HG02610 (cell line): ENCODE measurements at regions not wholly inside any gene's neighbourhood (a gene's known extent, or its start where the extent isn't known, plus 50 kb on each side); places are given as distances from the start of the nearest gene placed in this dataset.

ENCODE experiments used
- ATAC-seq: cut with Tn5 transposase; IDR thresholded peaks from one replicate; pipeline ENCODE4 v1.9.1; 2021; ENCODE audit warnings: mild to moderate bottlenecking, moderate library complexity; ENCODE audit not compliant: unreplicated experiment

GRCh38 chr5:31137676-31138075 lies 55.8 kb upstream of the CDH6 start:
- no peak for ATAC-seq

- no peak for ATAC-seq
Measured at GRCh38 chr5:31135542-31135941, 57.9 kb upstream of the CDH6 start.

GRCh38 chr5:31133488-31133887 lies 60.0 kb upstream of the CDH6 start:
- ATAC-seq = no peak

GRCh38 chr5:31131381-31131891 lies 62.0 kb upstream of the CDH6 start:
- no peak for ATAC-seq

- no peak for ATAC-seq
Measured at GRCh38 chr5:31130676-31131075, 62.8 kb upstream of the CDH6 start.

- no peak for ATAC-seq
Measured at GRCh38 chr5:31124651-31125305, 68.7 kb upstream of the CDH6 start.

- no peak for ATAC-seq
Measured at GRCh38 chr5:31124026-31124425, 69.5 kb upstream of the CDH6 start.

GRCh38 chr5:31122998-31123951 lies 70.2 kb upstream of the CDH6 start:
- no peak for ATAC-seq

- ATAC-seq = no peak
Measured at GRCh38 chr5:31121224-31121623, 72.3 kb upstream of the CDH6 start.

GRCh38 chr5:31120642-31120948 lies 72.9 kb upstream of the CDH6 start:
- ATAC-seq = no peak

GRCh38 chr5:31119938-31120641 lies 73.4 kb upstream of the CDH6 start:
- ATAC-seq = no peak

- no peak for ATAC-seq
Measured at GRCh38 chr5:31116466-31117031, 76.9 kb upstream of the CDH6 start.

- ATAC-seq = no peak
Measured at GRCh38 chr5:31114817-31115216, 78.7 kb upstream of the CDH6 start.

GRCh38 chr5:31113666-31114350 lies 79.7 kb upstream of the CDH6 start:
- no peak for ATAC-seq

- ATAC-seq = no peak
Measured at GRCh38 chr5:31113101-31113500, 80.4 kb upstream of the CDH6 start.

GRCh38 chr5:31107091-31107518 lies 86.4 kb upstream of the CDH6 start:
- ATAC-seq = no peak

- ATAC-seq = no peak
Measured at GRCh38 chr5:31106691-31107090, 86.8 kb upstream of the CDH6 start.

- ATAC-seq = no peak
Measured at GRCh38 chr5:31106278-31106677, 87.2 kb upstream of the CDH6 start.

- no peak for ATAC-seq
Measured at GRCh38 chr5:31104775-31105174, 88.7 kb upstream of the CDH6 start.

GRCh38 chr5:31100781-31101310 lies 92.6 kb upstream of the CDH6 start:
- no peak for ATAC-seq
